Naive thymus-derived CD4-positive, alpha-beta T cell (primary cell): ENCODE measurements at regions not wholly inside any gene's neighbourhood (a gene's known extent, or its start where the extent isn't known, plus 50 kb on each side); places are given as distances from the start of the nearest gene placed in this dataset.

Experiments used
- ATAC-seq: fragments of 150-1000 bp; cut with Tn5 transposase; 2 replicates; pipeline ENCODE4 v1.10.0; 2021; ENCODE audit warnings: mild to moderate bottlenecking, moderate library complexity
- CTCF ChIA-PET: fragments of 350-600 bp; sonication (Branson Sonifier 250); formaldehyde crosslinking; loops from one replicate; lab custom pipeline; 2021; ENCODE audit warnings: antibody characterized with exemption; lab: Charles Lee
- POLR2A ChIA-PET: fragments of 350-600 bp; sonication (Branson Sonifier 250); formaldehyde crosslinking; loops from one replicate; lab custom pipeline; 2021; ENCODE audit warnings: antibody characterized with exemption, inconsistent platforms; lab: Charles Lee
- DNase-seq, 9 donors: peaks; one replicate each; pipeline versions ENCODE4 v3.0.0 to v3.0.0-alpha.2; 2020 to 2022; ENCODE audit warnings: mixed read lengths in 1 of 9
- H3K27ac ChIP-seq: one replicate; pipeline ENCODE4 v1.7.0; 2013; ENCODE audit warnings: mild to moderate bottlenecking, low read depth, low read length, moderate library complexity
- H3K27me3 ChIP-seq, 2 donors: one replicate each; pipeline ENCODE4 v1.7.0; 2013; ENCODE audit warnings: low read length in 2 of 2, mild to moderate bottlenecking in 2 of 2, moderate library complexity in 2 of 2; ENCODE audit not compliant: control insufficient read depth in 2 of 2, insufficient read depth in 2 of 2
- H3K36me3 ChIP-seq, 3 experiments: 1 replicate in 2 of 3; 2 replicates in 1 of 3; pipeline ENCODE4 v1.7.0; 2013; ENCODE audit warnings: low read length in 3 of 3, mild to moderate bottlenecking in 3 of 3, moderate library complexity in 1 of 3; ENCODE audit not compliant: insufficient read depth in 3 of 3, control insufficient read depth in 2 of 3
- H3K4me1 ChIP-seq, 2 donors: one replicate each; pipeline ENCODE4 v1.7.0; 2013; ENCODE audit warnings: low read length in 2 of 2, mild to moderate bottlenecking in 2 of 2, moderate library complexity in 1 of 2; ENCODE audit not compliant: control insufficient read depth in 2 of 2, insufficient read depth in 2 of 2
- H3K4me3 ChIP-seq: 2 replicates; pipeline ENCODE4 v1.7.0; 2013; ENCODE audit warnings: mild to moderate bottlenecking, low read length
- H3K9me3 ChIP-seq, 3 experiments: 1 replicate in 2 of 3; 2 replicates in 1 of 3; pipeline ENCODE4 v1.7.0; 2013; ENCODE audit warnings: low read length in 3 of 3; ENCODE audit not compliant: control insufficient read depth in 2 of 3
- H3K27ac Mint-ChIP-seq, 9 donors: one replicate each; pipeline ENCODE4 v1.8.0; 2020 to 2022; ENCODE audit warnings: mixed read lengths in 9 of 9, mild to moderate bottlenecking in 8 of 9, moderate library complexity in 5 of 9, inconsistent platforms in 2 of 9
- H3K27me3 Mint-ChIP-seq, 5 donors: one replicate each; pipeline ENCODE4 v1.8.0; 2021 to 2022; ENCODE audit warnings: mixed read lengths in 5 of 5, mild to moderate bottlenecking in 1 of 5
- H3K36me3 Mint-ChIP-seq, 5 donors: one replicate each; pipeline ENCODE4 v1.8.0; 2020 to 2022; ENCODE audit warnings: mixed read lengths in 5 of 5, mild to moderate bottlenecking in 3 of 5, inconsistent platforms in 1 of 5
- H3K4me1 Mint-ChIP-seq, 7 donors: one replicate each; pipeline ENCODE4 v1.8.0; 2020 to 2022; ENCODE audit warnings: mixed read lengths in 7 of 7, mild to moderate bottlenecking in 3 of 7, inconsistent platforms in 1 of 7
- H3K4me3 Mint-ChIP-seq, 10 donors: one replicate each; pipeline ENCODE4 v1.8.0; 2020 to 2022; ENCODE audit warnings: mild to moderate bottlenecking in 10 of 10, mixed read lengths in 10 of 10, moderate library complexity in 6 of 10, inconsistent platforms in 2 of 10
- H3K9me3 Mint-ChIP-seq, 11 donors: one replicate each; pipeline ENCODE4 v1.8.0; 2020 to 2022; ENCODE audit warnings: mixed read lengths in 11 of 11, mild to moderate bottlenecking in 4 of 11, inconsistent platforms in 1 of 11, moderate library complexity in 1 of 11
- intact Hi-C, 2 donors: fragments of 100-400 bp; cut with micrococcal nuclease; formaldehyde crosslinking; loops; one replicate each; pipeline ENCODE4 v1.15.1; 2023

DNA sequence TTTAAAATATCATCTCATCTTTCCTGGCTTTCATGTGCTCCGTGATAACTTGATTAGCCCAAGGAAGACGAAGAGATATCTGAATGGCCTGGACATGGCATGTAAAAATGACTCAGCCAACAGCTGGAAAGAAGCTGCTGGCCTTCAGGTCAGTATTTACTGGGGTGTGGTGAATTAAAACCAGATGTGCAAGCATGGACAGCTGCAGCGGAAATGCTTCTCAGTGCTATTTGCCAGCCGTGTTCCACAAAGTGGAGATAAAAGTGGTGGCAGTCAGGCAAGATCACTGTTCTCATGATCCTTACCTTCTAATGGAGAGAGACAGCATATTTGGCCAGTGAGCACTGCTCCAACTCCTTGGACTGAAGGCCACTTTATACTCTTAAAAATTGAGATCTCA lies 203.1 kb upstream of the VSTM2A start:
- H3K27me3 ChIP-seq, result no peaks in the 10 kb centered on the region
- H3K4me3 ChIP-seq, result no peak overlapping the region
- no peak overlapping the region for H3K27ac ChIP-seq
- no peaks in the 10 kb centered on the region for H3K4me1 ChIP-seq
- H3K27me3 Mint-ChIP-seq, result no peaks in the 10 kb centered on the region
- intact Hi-C loops, result loop anchor here in 1 of 2 donors (10.0 kb wide), 1 partner anchor 94 kb away; no protein-coding TSS in a partner anchor
- H3K36me3 ChIP-seq, result no peaks in the 10 kb centered on the region
- DNase-seq (no peak), ATAC-seq (no peak)
- POLR2A ChIA-PET, result no interaction called here
- H3K9me3 ChIP-seq, result no peaks in the 10 kb centered on the region
- no peaks in the 10 kb centered on the region for H3K4me1 Mint-ChIP-seq
- CTCF ChIA-PET, result no interaction called here
- no peak overlapping the region for H3K27ac Mint-ChIP-seq
- peaks cover 0 to 32% (median 18%) of the 10 kb centered on the region in 11 donors for H3K9me3 Mint-ChIP-seq
- no peak overlapping the region for H3K4me3 Mint-ChIP-seq
- H3K36me3 Mint-ChIP-seq, result no peaks in the 10 kb centered on the region

DNA sequence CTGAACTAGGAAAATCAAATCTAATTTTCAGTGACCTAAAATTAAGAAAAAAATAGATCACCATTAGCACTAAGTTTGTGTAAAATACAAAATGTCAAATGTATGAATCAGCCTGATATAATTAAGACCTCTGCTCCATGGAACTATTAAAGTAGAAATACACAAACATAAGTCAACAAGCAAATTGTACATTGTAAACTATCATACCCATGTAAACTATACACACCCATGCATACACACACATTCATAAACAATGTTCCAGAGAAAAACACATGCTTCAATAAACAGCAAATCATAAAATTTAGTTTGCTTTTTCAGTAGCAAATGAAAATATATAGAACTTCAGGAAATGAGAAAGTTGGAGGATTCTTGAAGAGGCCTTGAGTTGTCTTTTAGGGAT lies 199.7 kb upstream of the VSTM2A start:
- no peaks in the 10 kb centered on the region for H3K4me1 Mint-ChIP-seq
- H3K36me3 Mint-ChIP-seq, result no peaks in the 10 kb centered on the region

DNA sequence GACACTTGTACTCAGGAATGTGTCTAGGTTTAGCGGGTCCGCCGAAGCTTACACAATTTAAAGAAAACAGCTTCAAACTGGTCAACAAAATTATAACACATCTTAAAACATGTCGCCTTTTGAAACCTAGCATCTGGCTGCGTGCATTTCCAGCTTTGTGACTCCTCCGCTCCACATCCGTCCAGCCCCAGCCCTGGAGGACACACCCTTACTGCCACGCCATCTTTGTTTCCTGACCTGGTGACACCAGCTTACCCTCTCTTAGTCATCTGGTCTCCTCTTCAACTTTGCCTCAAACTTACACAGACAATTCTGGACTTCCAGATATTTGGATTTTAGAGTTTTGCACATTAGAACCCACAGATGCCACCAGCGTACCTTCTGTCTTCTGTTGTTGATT lies 198.7 kb upstream of the VSTM2A start:
- intact Hi-C loops, result no loop called here
- Histone ChIP-seq H3K27me3 (no peaks in the 10 kb centered on the region), H3K4me1 (no peaks in the 10 kb centered on the region), H3K4me3 (no peak overlapping the region), H3K9me3 (no peaks in the 10 kb centered on the region), H3K27ac (no peak overlapping the region), H3K36me3 (no peaks in the 10 kb centered on the region)
- no peaks in the 10 kb centered on the region for H3K27me3 Mint-ChIP-seq
- H3K4me1 Mint-ChIP-seq, result no peaks in the 10 kb centered on the region
- peaks cover 0 to 44% (median 20%) of the 10 kb centered on the region in 11 donors for H3K9me3 Mint-ChIP-seq
- ATAC-seq (no peak), DNase-seq (no peak)
- no peak overlapping the region for H3K4me3 Mint-ChIP-seq
- H3K36me3 Mint-ChIP-seq, result no peaks in the 10 kb centered on the region
- CTCF ChIA-PET, result no interaction called here
- POLR2A ChIA-PET, result no interaction called here
- H3K27ac Mint-ChIP-seq, result no peak overlapping the region

More for the DNA sequence above, 199.7 kb upstream of the VSTM2A start:
- Mint-ChIP-seq H3K27ac (no peak overlapping the region), H3K9me3 (peaks cover 0 to 34% (median 11%) of the 10 kb centered on the region in 11 donors), H3K4me3 (no peak overlapping the region), H3K27me3 (no peaks in the 10 kb centered on the region)
- ChIA-PET CTCF (no interaction called here), POLR2A (no interaction called here)
- Histone ChIP-seq H3K27me3 (no peaks in the 10 kb centered on the region), H3K36me3 (no peaks in the 10 kb centered on the region), H3K27ac (no peak overlapping the region), H3K4me1 (no peaks in the 10 kb centered on the region), H3K9me3 (no peaks in the 10 kb centered on the region), H3K4me3 (no peak overlapping the region)
- intact Hi-C loops, result no loop called here
- ATAC-seq (no peak), DNase-seq (no peak)

DNA sequence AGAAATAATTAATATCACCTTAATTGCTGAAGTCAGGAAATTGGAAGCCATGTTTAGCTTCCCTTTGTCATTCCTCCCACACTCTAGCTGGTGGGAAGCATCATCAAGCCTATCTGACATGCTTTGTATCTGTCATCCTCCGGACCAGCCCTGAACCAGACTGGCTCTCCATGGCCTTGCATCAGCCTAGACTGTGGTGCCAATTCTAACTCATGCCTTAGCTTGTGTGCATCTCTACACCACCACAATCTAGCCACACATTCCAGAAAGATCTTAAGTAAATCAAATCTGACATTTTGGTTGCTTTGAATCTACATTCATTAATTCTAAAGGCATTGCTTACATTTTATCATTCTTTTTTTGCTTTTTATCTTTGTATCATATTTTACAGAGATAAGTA lies 196.4 kb upstream of the VSTM2A start:
- Mint-ChIP-seq H3K4me1 (no peaks in the 10 kb centered on the region), H3K4me3 (no peak overlapping the region), H3K36me3 (no peaks in the 10 kb centered on the region), H3K27me3 (no peaks in the 10 kb centered on the region), H3K9me3 (peaks cover 0 to 56% (median 24%) of the 10 kb centered on the region in 11 donors), H3K27ac (no peak overlapping the region)
- ChIA-PET POLR2A (no interaction called here), CTCF (no interaction called here)
- no peaks in the 10 kb centered on the region for H3K4me1 ChIP-seq
- no peaks in the 10 kb centered on the region for H3K27me3 ChIP-seq
- intact Hi-C loops, result no loop called here
- no peak overlapping the region for H3K4me3 ChIP-seq
- DNase-seq (no peak), ATAC-seq (no peak)
- H3K9me3 ChIP-seq, result no peaks in the 10 kb centered on the region
- no peaks in the 10 kb centered on the region for H3K36me3 ChIP-seq
- H3K27ac ChIP-seq, result no peak overlapping the region

DNA sequence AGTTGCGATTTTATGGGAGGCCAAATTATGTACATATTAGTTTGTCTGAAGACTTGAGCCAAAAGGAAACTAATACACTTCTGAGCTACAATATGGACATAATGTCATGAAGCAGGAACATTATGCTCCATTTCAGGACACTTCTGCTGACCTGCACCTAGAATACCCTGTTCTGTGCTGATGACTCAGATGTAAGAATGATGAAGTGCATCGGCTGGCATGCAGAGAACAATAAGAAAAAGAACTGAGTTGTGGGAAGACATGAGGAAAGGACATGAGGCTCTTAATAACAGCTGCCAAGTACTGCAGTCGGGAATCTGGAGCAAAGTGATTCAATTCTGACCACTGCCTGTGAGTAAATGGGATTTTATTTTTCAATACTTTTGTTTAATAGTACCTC lies 192.9 kb upstream of the VSTM2A start:
- ChIA-PET POLR2A (no interaction called here), CTCF (no interaction called here)
- H3K36me3 ChIP-seq, result no peaks in the 10 kb centered on the region
- Mint-ChIP-seq H3K9me3 (peaks cover 4 to 56% (median 11%) of the 10 kb centered on the region in 11 donors), H3K36me3 (no peaks in the 10 kb centered on the region), H3K27ac (no peak overlapping the region), H3K27me3 (no peaks in the 10 kb centered on the region), H3K4me1 (no peaks in the 10 kb centered on the region), H3K4me3 (no peak overlapping the region)
- intact Hi-C loops, result no loop called here
- H3K27ac ChIP-seq, result no peak overlapping the region
- H3K9me3 ChIP-seq, result no peaks in the 10 kb centered on the region
- ATAC-seq (no peak), DNase-seq (no peak)
- no peaks in the 10 kb centered on the region for H3K27me3 ChIP-seq
- no peak overlapping the region for H3K4me3 ChIP-seq
- H3K4me1 ChIP-seq, result no peaks in the 10 kb centered on the region

DNA sequence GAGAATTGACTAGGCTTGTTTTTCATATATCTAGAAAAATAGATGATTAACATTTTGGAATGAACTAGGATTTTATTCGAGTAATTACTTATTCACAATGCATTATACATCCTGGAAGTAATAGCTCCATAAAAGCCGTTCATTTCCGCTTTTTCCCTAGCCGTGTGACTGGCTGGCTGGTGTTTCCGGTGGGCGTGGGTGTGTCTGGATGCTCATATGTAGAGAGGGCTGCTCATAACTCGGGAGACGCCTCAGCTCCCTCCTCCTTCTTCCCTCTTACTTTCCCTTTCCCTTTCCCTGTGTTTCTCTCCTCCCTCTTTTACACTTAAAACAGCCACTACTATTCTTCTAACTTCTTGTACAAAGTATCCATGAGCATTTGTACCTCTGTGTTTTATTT lies 187.7 kb upstream of the VSTM2A start:
- no peaks in the 10 kb centered on the region for H3K27me3 ChIP-seq
- no peak overlapping the region for H3K4me3 Mint-ChIP-seq
- no peaks in the 10 kb centered on the region for H3K9me3 ChIP-seq
- H3K27ac Mint-ChIP-seq, result no peak overlapping the region
- no peaks in the 10 kb centered on the region for H3K4me1 ChIP-seq
- no peak overlapping the region for H3K4me3 ChIP-seq
- H3K9me3 Mint-ChIP-seq, result peaks cover 0 to 27% (median 9%) of the 10 kb centered on the region in 11 donors
- no peaks in the 10 kb centered on the region for H3K36me3 Mint-ChIP-seq
- POLR2A ChIA-PET, result no interaction called here
- no peaks in the 10 kb centered on the region for H3K36me3 ChIP-seq
- CTCF ChIA-PET, result no interaction called here
- no peaks in the 10 kb centered on the region for H3K4me1 Mint-ChIP-seq
- no peaks in the 10 kb centered on the region for H3K27me3 Mint-ChIP-seq
- no peak for DNase-seq
- no peak overlapping the region for H3K27ac ChIP-seq
- ATAC-seq, result no peak
- intact Hi-C loops, result no loop called here

DNA sequence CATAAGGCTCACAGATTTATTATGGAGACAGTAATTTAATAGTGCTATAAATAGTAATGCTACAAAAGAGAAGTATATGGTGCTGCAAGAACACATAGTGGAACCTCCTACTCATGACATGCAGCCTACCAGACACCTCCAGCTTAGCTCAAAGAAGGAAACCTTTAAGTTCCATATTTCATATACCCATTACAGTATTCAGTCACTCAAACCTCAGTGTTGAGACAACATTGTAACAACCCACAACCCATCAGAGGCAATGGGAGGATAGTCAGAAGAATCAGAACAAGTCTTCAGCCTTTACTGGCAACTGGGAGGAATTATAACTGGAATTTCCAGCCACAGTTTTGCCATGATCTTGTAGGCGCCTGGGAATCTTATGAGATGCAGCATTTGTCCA lies 186.3 kb upstream of the VSTM2A start:
- intact Hi-C loops, result no loop called here
- Histone ChIP-seq H3K4me1 (no peaks in the 10 kb centered on the region), H3K9me3 (no peaks in the 10 kb centered on the region), H3K4me3 (no peak overlapping the region), H3K36me3 (no peaks in the 10 kb centered on the region), H3K27ac (no peak overlapping the region), H3K27me3 (no peaks in the 10 kb centered on the region)
- ATAC-seq (no peak), DNase-seq (no peak)
- Mint-ChIP-seq H3K36me3 (no peaks in the 10 kb centered on the region), H3K9me3 (peaks cover 1 to 29% (median 14%) of the 10 kb centered on the region in 11 donors), H3K27ac (no peak overlapping the region), H3K4me1 (no peaks in the 10 kb centered on the region), H3K27me3 (no peaks in the 10 kb centered on the region), H3K4me3 (no peak overlapping the region)
- ChIA-PET POLR2A (no interaction called here), CTCF (no interaction called here)
